ENCODE measurements at regions not wholly inside any gene's neighbourhood (a gene's known extent, or its start where the extent isn't known, plus 50 kb on each side); places are given as distances from the start of the nearest gene placed in this dataset.
"Not testable (repeated sequence)": the region's sequence is repeated elsewhere in the genome, so short reads cannot be mapped to it uniquely, and the experiment has no call there.

DNA sequence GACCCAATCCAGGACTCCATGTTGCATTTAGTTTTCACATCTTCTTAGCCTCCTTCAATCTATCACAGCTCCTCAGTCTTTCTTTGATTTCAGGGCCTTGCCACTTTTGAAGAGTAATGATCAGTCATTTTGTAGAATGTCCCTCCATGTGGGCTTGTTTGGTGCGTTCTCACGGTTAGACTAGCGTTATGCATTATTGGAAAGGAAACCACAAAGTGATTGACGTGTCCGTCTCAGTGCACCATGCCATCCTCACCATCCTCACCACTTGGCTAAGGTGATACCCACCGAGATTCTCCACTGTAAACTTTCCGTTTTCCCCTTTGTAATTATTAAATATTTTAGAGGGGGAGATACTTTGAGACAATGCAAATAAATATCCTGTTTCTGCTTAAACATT is 59.6 kb upstream of the OLIG2 start:
- H3K27ac ChIP-seq, result no peak overlapping the region
- no peaks in the 10 kb centered on the region for H3K9me3 ChIP-seq
- H3K4me1 ChIP-seq, result no peaks in the 10 kb centered on the region
- DNase-seq, result no peak
- intact Hi-C loops (cut with DNase I; ENCODE audit: low total_unique reads), result no loop called here
- TF ChIP-seq POLR2AphosphoS5 (IDR thresholded peaks at IDR 0.05), result no peak
- TF ChIP-seq CTCF (IDR thresholded peaks at IDR 0.05 in 8 of 11, conservative IDR thresholded peaks at IDR 0.05 in 3 of 11), result no peak
- no peak for TF ChIP-seq POLR2A (IDR thresholded peaks at IDR 0.05)
- H3K4me3 ChIP-seq, result no peak overlapping the region
- 69 to 77% (median 72%) methylated on average over 7 of the region's 7 CpGs for WGBS, 5 donors
- H3K36me3 ChIP-seq, result no peaks in the 10 kb centered on the region
- peaks cover 0 to 46% (median 0%) of the 10 kb centered on the region in 7 donors for H3K27me3 ChIP-seq (replicated peaks in 1 of 7)

DNA sequence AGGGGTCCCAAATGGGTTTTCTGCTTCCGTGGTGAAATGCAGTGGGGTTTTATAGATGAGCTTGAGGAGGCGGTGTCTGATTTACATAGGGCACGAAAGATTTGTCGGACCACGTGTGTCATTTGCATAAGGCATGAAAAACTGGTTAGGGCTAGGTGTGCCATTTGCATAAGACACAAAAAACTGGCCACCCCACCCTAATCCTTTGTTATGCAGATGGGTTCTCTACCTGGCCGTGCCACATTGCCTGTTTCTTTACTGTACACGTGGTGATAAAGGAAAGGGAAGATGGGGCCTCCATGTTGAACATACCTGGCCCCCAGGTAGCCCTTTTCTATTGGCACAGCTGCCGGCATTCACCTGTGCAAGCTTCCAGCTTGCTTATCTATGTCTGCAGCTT is 57.6 kb upstream of the OLIG2 start:
- 72 to 81% (median 74%) methylated on average over 8 of the region's 8 CpGs for WGBS, 5 donors
- H3K36me3 ChIP-seq; H3K27ac ChIP-seq; H3K9me3 ChIP-seq; H3K4me3 ChIP-seq; intact Hi-C loops (cut with DNase I; ENCODE audit: low total_unique reads); H3K4me1 ChIP-seq; DNase-seq: not testable (repeated sequence)
- peaks cover 0 to 29% (median 0%) of the 10 kb centered on the region in 7 donors for H3K27me3 ChIP-seq (replicated peaks in 1 of 7)

GRCh38 chr21:32974653-32975052 is 51.1 kb upstream of the OLIG2 start:
- no peaks in the 10 kb centered on the region for H3K36me3 ChIP-seq
- no peak for DNase-seq
- no peak overlapping the region for H3K4me3 ChIP-seq
- no peaks in the 10 kb centered on the region for H3K4me1 ChIP-seq
- peaks cover 0 to 35% (median 5%) of the 10 kb centered on the region in 7 donors for H3K27me3 ChIP-seq (replicated peaks in 1 of 7)
- no peak for TF ChIP-seq POLR2AphosphoS5 (IDR thresholded peaks at IDR 0.05)
- TF ChIP-seq CTCF (IDR thresholded peaks at IDR 0.05 in 8 of 11, conservative IDR thresholded peaks at IDR 0.05 in 3 of 11), result no peak
- TF ChIP-seq POLR2A (IDR thresholded peaks at IDR 0.05), result no peak
- WGBS, 5 donors, result 55 to 88% (median 74%) methylated on average over 2 of the region's 2 CpGs
- intact Hi-C loops (cut with DNase I; ENCODE audit: low total_unique reads), result no loop called here
- H3K9me3 ChIP-seq, result no peaks in the 10 kb centered on the region
- no peak overlapping the region for H3K27ac ChIP-seq

DNA sequence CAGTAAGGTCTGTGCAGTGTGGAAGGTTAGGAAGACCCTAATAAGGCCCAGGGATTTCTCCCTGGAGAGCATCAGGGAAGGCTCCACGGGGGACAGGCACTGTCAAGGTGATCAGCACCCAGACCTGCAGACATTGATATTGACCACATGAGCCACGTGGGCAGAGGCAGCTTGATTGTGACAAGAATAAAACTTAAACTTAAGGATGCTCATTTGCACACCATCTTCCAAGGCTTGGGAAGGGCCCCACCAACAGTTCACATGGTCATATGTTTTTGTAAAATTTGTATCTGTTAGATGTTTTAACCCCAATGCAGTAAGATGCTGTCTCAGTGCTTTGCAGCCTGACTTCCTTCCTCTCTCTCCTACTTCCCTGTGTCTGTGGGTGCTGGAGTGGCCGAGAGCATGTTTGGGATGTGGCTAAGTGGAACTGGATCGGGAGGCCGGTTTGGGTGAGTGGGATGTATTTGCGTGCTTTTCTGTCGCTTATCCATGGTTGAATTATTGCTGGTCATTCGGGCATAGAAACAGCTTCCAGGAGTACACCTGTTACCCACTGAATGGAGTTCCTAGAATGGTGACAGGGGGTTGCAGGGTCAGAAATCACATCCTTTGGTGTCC is 49.8 kb upstream of the OLIG2 start:
- Histone ChIP-seq H3K4me1 (no peaks in the 10 kb centered on the region), H3K9me3 (no peaks in the 10 kb centered on the region), H3K36me3 (no peaks in the 10 kb centered on the region), H3K27me3 (replicated peaks in 1 of 7) (peaks cover 0 to 41% (median 5%) of the 10 kb centered on the region in 7 donors), H3K4me3 (no peak overlapping the region), H3K27ac (no peak overlapping the region)
- DNase-seq, result no peak
- intact Hi-C loops (cut with DNase I; ENCODE audit: low total_unique reads), result no loop called here
- 64 to 82% (median 69%) methylated on average over 8 of the region's 8 CpGs for WGBS, 5 donors
- no peak for TF ChIP-seq CTCF (IDR thresholded peaks at IDR 0.05 in 8 of 11, conservative IDR thresholded peaks at IDR 0.05 in 3 of 11)
- no peak for TF ChIP-seq POLR2AphosphoS5 (IDR thresholded peaks at IDR 0.05)
- no peak for TF ChIP-seq POLR2A (IDR thresholded peaks at IDR 0.05)

Small RNA genes lying in the stretch of these regions (small RNA-seq; reads per million reads assigned to genes)
- 0 reads per million in 4 donors for gene RF00156

Measured in spleen (tissue), 11 donors.